Osteoblast (primary cell): ENCODE measurements at regions not wholly inside any gene's neighbourhood (a gene's known extent, or its start where the extent isn't known, plus 50 kb on each side); places are given as distances from the start of the nearest gene placed in this dataset.

Experiments used
- DNase-seq: peaks from one replicate; pipeline ENCODE4 v3.0.0; 2011; ENCODE audit warnings: low spot score, mixed read lengths; ENCODE audit not compliant: insufficient read length; ENCODE audit errors: missing footprints
- H2AFZ ChIP-seq: 2 replicates; pipeline ENCODE4 v1.6.0; 2011; ENCODE audit warnings: mild to moderate bottlenecking, low read length
- H3K27ac ChIP-seq: 2 replicates; pipeline ENCODE4 v1.5.1; 2011; ENCODE audit warnings: mild to moderate bottlenecking, low read depth, low read length, moderate library complexity
- H3K27me3 ChIP-seq: 2 replicates; pipeline ENCODE4 v1.6.0; 2012; ENCODE audit warnings: mild to moderate bottlenecking, control low read depth, inconsistent platforms, low read length, moderate library complexity; ENCODE audit not compliant: insufficient read depth
- H3K36me3 ChIP-seq: 2 replicates; pipeline ENCODE4 v1.5.1; 2011; ENCODE audit warnings: mild to moderate bottlenecking, low read length, control low read depth, moderate library complexity; ENCODE audit not compliant: insufficient read depth
- H3K4me1 ChIP-seq: 2 replicates; pipeline ENCODE4 v1.5.1; 2011; ENCODE audit warnings: mild to moderate bottlenecking, low read length, control low read depth, moderate library complexity; ENCODE audit not compliant: insufficient read depth
- H3K4me2 ChIP-seq: 2 replicates; pipeline ENCODE4 v1.6.0; 2011; ENCODE audit warnings: mild to moderate bottlenecking, low read length; ENCODE audit not compliant: insufficient read depth
- H3K4me3 ChIP-seq: fragments of 200-600 bp; sonication (generic); 3 replicates; pipeline ENCODE4 v1.5.1; 2012; ENCODE audit warnings: mild to moderate bottlenecking, low read length, inconsistent platforms; ENCODE audit not compliant: insufficient read depth
- H3K79me2 ChIP-seq: 2 replicates; pipeline ENCODE4 v1.6.0; 2012; ENCODE audit warnings: mild to moderate bottlenecking, low read length, control low read depth, inconsistent platforms; ENCODE audit not compliant: insufficient read depth
- H3K9me3 ChIP-seq: 2 replicates; pipeline ENCODE4 v1.5.1; 2011; ENCODE audit warnings: low read depth, low read length, control low read depth
- H4K20me1 ChIP-seq: 2 replicates; pipeline ENCODE4 v1.6.0; 2012; ENCODE audit warnings: mild to moderate bottlenecking, low read length, control low read depth; ENCODE audit not compliant: insufficient read depth
- CTCF ChIP-seq: IDR thresholded peaks from 2 replicates; pipeline ENCODE4 v1.5.1; 2011; ENCODE audit warnings: mild to moderate bottlenecking, low read depth, low read length, moderate library complexity; ENCODE audit errors: extremely low read depth

GRCh38 chr1:72847651-72848050 is 565.3 kb upstream of the NEGR1 start:
- no peak overlapping the region for H2AFZ ChIP-seq
- no peak for TF ChIP-seq CTCF
- no peak overlapping the region for H3K4me3 ChIP-seq

GRCh38 chr1:72846476-72847278 is 564.3 kb upstream of the NEGR1 start:
- Histone ChIP-seq H3K79me2 (no peaks in the 10 kb centered on the region), H3K4me3 (no peak overlapping the region), H3K27ac (no peak overlapping the region), H3K9me3 (no peaks in the 10 kb centered on the region), H2AFZ (no peak overlapping the region), H3K27me3 (no peaks in the 10 kb centered on the region), H3K36me3 (no peaks in the 10 kb centered on the region), H3K4me1 (no peaks in the 10 kb centered on the region), H3K4me2 (no peak overlapping the region), H4K20me1 (no peaks in the 10 kb centered on the region)
- no peak for DNase-seq
- TF ChIP-seq CTCF = no peak

More at GRCh38 chr1:72847651-72848050, 565.3 kb upstream of the NEGR1 start:
- Histone ChIP-seq H3K4me1 (no peaks in the 10 kb centered on the region), H3K36me3 (no peaks in the 10 kb centered on the region), H3K79me2 (no peaks in the 10 kb centered on the region), H3K4me2 (no peak overlapping the region), H4K20me1 (no peaks in the 10 kb centered on the region), H3K9me3 (no peaks in the 10 kb centered on the region), H3K27ac (no peak overlapping the region), H3K27me3 (no peaks in the 10 kb centered on the region)
- no peak for DNase-seq

- H2AFZ ChIP-seq = no peak overlapping the region
- no peak for DNase-seq
Observed at GRCh38 chr1:72845981-72846380, 563.6 kb upstream of the NEGR1 start.

More at GRCh38 chr1:72845981-72846380, 563.6 kb upstream of the NEGR1 start:
- Histone ChIP-seq H3K9me3 (no peaks in the 10 kb centered on the region), H3K4me2 (no peak overlapping the region), H3K79me2 (no peaks in the 10 kb centered on the region), H4K20me1 (no peaks in the 10 kb centered on the region), H3K27me3 (no peaks in the 10 kb centered on the region), H3K4me3 (no peak overlapping the region), H3K27ac (no peak overlapping the region), H3K36me3 (no peaks in the 10 kb centered on the region), H3K4me1 (no peaks in the 10 kb centered on the region)
- no peak for TF ChIP-seq CTCF
